IMR-90 (cell line): ENCODE measurements at regions not wholly inside any gene's neighbourhood (a gene's known extent, or its start where the extent isn't known, plus 50 kb on each side); places are given as distances from the start of the nearest gene placed in this dataset.

Source experiments
- ATAC-seq: fragments of 200-7000 bp; cut with Tn5 transposase; 2 replicates; pipeline ENCODE4 v1.9.1; 2020; ENCODE audit warnings: low read depth, mild to moderate bottlenecking, moderate library complexity
- BruUV-seq: library from RNA; stranded (reverse); fragments of 400-500 nt; replicated peaks from 2 replicates; lab custom pipeline; 2021; lab: Mats Ljungman, UMichigan
- CTCF ChIA-PET: fragments of 300-600 bp; formaldehyde crosslinking; extraction: SDS; loops from one replicate; lab custom pipeline; 2021; ENCODE audit warnings: antibody characterized with exemption; lab: Yijun Ruan, JAX
- POLR2A ChIA-PET: fragments of 300-600 bp; sonication (Branson Sonifier 250); formaldehyde crosslinking; loops from one replicate; lab custom pipeline; 2022; ENCODE audit warnings: antibody characterized with exemption; ENCODE audit not compliant: unreplicated experiment; lab: Charles Lee
- DNase-seq: peaks from one replicate; pipeline ENCODE4 v3.0.0; 2013
- H2AFZ ChIP-seq: replicated peaks from 2 replicates; pipeline ENCODE3; 2013; ENCODE audit warnings: low read length, mild to moderate bottlenecking; ENCODE audit not compliant: poor library complexity
- H2AK5ac ChIP-seq: 2 replicates; pipeline ENCODE4 v1.6.1; 2013; ENCODE audit warnings: low read depth, low read length, inconsistent platforms
- H2AK9ac ChIP-seq: replicated peaks from 2 replicates; pipeline ENCODE3; 2013; ENCODE audit warnings: mild to moderate bottlenecking, low read depth, low read length, moderate library complexity; ENCODE audit not compliant: poor library complexity
- H2BK120ac ChIP-seq: 2 replicates; pipeline ENCODE4 v1.6.1; 2013; ENCODE audit warnings: low read depth, low read length, inconsistent platforms
- H2BK15ac ChIP-seq: 3 replicates; pipeline ENCODE4 v1.6.1; 2013; ENCODE audit warnings: low read depth, low read length, inconsistent platforms
- H2BK20ac ChIP-seq: 2 replicates; pipeline ENCODE4 v1.6.1; 2013; ENCODE audit warnings: low read depth, mild to moderate bottlenecking, inconsistent platforms, low read length, moderate library complexity
- H2BK5ac ChIP-seq: 2 replicates; pipeline ENCODE4 v1.6.1; 2013; ENCODE audit warnings: mild to moderate bottlenecking, low read depth, low read length, inconsistent platforms; ENCODE audit not compliant: poor library complexity, severe bottlenecking
- H3K14ac ChIP-seq: replicated peaks from 2 replicates; pipeline ENCODE4 v1.6.1; 2013; ENCODE audit warnings: low read depth, low read length, inconsistent platforms
- H3K18ac ChIP-seq: 2 replicates; pipeline ENCODE4 v1.6.1; 2013; ENCODE audit warnings: low read depth, low read length, control low read depth
- H3K23ac ChIP-seq: 2 replicates; pipeline ENCODE4 v1.6.1; 2013; ENCODE audit warnings: low read depth, low read length, inconsistent platforms
- H3K27ac ChIP-seq: 2 replicates; pipeline ENCODE4 v1.5.1; 2013; ENCODE audit warnings: mild to moderate bottlenecking, control low read depth, low read length; ENCODE audit not compliant: insufficient read depth
- H3K27me3 ChIP-seq: 2 replicates; pipeline ENCODE4 v1.6.1; 2013; ENCODE audit warnings: low read length; ENCODE audit not compliant: control insufficient read depth, insufficient read depth
- H3K36me3 ChIP-seq: 2 replicates; pipeline ENCODE4 v1.6.1; 2013; ENCODE audit warnings: low read length, mixed read lengths; ENCODE audit not compliant: control insufficient read depth, insufficient read depth
- H3K4ac ChIP-seq: 2 replicates; pipeline ENCODE4 v1.6.1; 2013; ENCODE audit warnings: low read depth, low read length, inconsistent platforms
- H3K4me1 ChIP-seq: 2 replicates; pipeline ENCODE4 v1.6.1; 2013; ENCODE audit warnings: low read length, mixed read lengths; ENCODE audit not compliant: control insufficient read depth, insufficient read depth
- H3K4me2 ChIP-seq: 2 replicates; pipeline ENCODE4 v1.6.1; 2013; ENCODE audit warnings: low read depth, mild to moderate bottlenecking, control low read depth, low read length, moderate library complexity
- H3K4me3 ChIP-seq: 2 replicates; pipeline ENCODE4 v1.5.1; 2013; ENCODE audit warnings: low read depth, mild to moderate bottlenecking, control low read depth, low read length, moderate library complexity; ENCODE audit not compliant: insufficient read depth
- H3K56ac ChIP-seq: 2 replicates; pipeline ENCODE4 v1.6.1; 2013; ENCODE audit warnings: low read length, inconsistent platforms; ENCODE audit not compliant: insufficient read depth; ENCODE audit errors: extremely low read depth
- H3K79me1 ChIP-seq, 2 experiments: 2 replicates each; pipeline ENCODE4 v1.6.1; 2013; ENCODE audit warnings: low read length in 2 of 2, inconsistent platforms in 1 of 2, low read depth in 1 of 2
- H3K9ac ChIP-seq: 2 replicates; pipeline ENCODE4 v1.6.1; 2013; ENCODE audit warnings: low read depth, low read length, control low read depth
- H3K9me1 ChIP-seq: 2 replicates; pipeline ENCODE4 v1.6.1; 2013; ENCODE audit warnings: low read length, inconsistent platforms; ENCODE audit not compliant: insufficient read depth
- H3K9me3 ChIP-seq: 2 replicates; pipeline ENCODE4 v1.6.1; 2013; ENCODE audit warnings: low read length; ENCODE audit not compliant: control insufficient read depth, insufficient read depth
- H4K20me1 ChIP-seq: 2 replicates; pipeline ENCODE4 v1.6.1; 2013; ENCODE audit warnings: low read length, inconsistent platforms; ENCODE audit not compliant: insufficient read depth
- H4K5ac ChIP-seq: 2 replicates; pipeline ENCODE4 v1.6.1; 2013; ENCODE audit warnings: mild to moderate bottlenecking, low read depth, low read length, control low read depth
- H4K8ac ChIP-seq, 2 experiments: 2 replicates each; pipeline ENCODE4 v1.6.1; 2013; ENCODE audit warnings: low read depth in 2 of 2, low read length in 2 of 2, control low read depth in 1 of 2, inconsistent platforms in 1 of 2
- H4K91ac ChIP-seq: 2 replicates; pipeline ENCODE4 v1.6.1; 2013; ENCODE audit warnings: low read depth, low read length, inconsistent platforms; ENCODE audit not compliant: insufficient read depth
- BHLHE40 ChIP-seq: fragments of 150-350 bp; IDR thresholded peaks from 2 replicates; pipeline ENCODE4 v1.6.1; 2016; ENCODE audit warnings: mild to moderate bottlenecking, low read depth, low read length
- FOS ChIP-seq: fragments of 150-350 bp; IDR thresholded peaks from 2 replicates; pipeline ENCODE4 v1.6.1; 2016; ENCODE audit warnings: low read depth, low read length
- WGBS, 2 experiments: methylation state at CpG; one replicate each; pipeline versions ENCODE4 v1.1.5 to v1.1.7; 2013; ENCODE audit warnings: missing lambda C conversion rate in 2 of 2; ENCODE audit not compliant: insufficient read length in 1 of 2; ENCODE audit errors: extremely low coverage in 2 of 2; 5-methylcytosine and 5-hydroxymethylcytosine counted together
- dilution Hi-C: fragments of 300-500 bp; cut with HindIII; formaldehyde crosslinking; loops from one replicate; pipeline ENCODE4 v1.14.3; 2018; ENCODE audit warnings: low sequenced_read_pairs; ENCODE audit not compliant: unreplicated experiment
- in situ Hi-C: fragments of 300-500 bp; cut with MboI; formaldehyde crosslinking; loops from 3 replicates; pipeline ENCODE4 v1.14.3; 2019; ENCODE audit warnings: low sequenced_read_pairs, inconsistent platforms, mixed read lengths
- intact Hi-C: fragments of 100-400 bp; cut with micrococcal nuclease; formaldehyde crosslinking; loops from 2 replicates; pipeline ENCODE4 v1.10.0; 2022

DNA sequence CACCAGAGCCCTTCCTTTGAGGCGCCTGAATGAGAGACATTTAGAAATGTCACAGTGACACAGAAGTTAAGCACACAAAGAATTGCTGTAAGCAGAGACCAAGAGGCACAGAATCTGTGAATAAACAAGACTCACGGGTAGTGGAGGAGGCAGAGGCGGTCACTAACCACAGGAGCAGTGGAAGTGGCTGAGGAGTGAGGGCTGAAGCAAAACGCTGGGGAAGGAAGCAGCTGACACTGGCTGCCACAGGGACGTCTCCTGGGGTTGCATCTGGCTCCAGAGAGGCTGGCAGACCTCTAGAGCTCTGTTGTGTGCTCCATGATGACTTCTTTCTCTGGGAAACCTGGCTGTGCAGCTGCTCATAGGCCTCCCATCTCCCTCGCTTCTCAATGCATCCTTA, 65.0 kb upstream of the SLC2A12 start:
- intact Hi-C loops, result no loop called here

More for the DNA sequence above, 65.0 kb upstream of the SLC2A12 start:
- in situ Hi-C loops, result no loop called here
- Histone ChIP-seq H4K8ac (peak overlapping the region in 1 of 2 experiments; percentile 28; a peak in 1 of 4 replicates), H2BK120ac (no peak overlapping the region; the same call in 1 of the 2 replicates), H2AK5ac (no peak overlapping the region), H4K91ac (no peak overlapping the region), H2AK9ac (no peak overlapping the region), H3K4me1 (peaks cover 4% of the 10 kb centered on the region), H3K9me1 (no peaks in the 10 kb centered on the region; the same call in 1 of the 2 replicates), H2BK15ac (no peak overlapping the region), H3K18ac (peak overlapping the region; percentile 48), H3K4me2 (peak overlapping the region; percentile 63; the same call in 1 of the 2 replicates), H3K36me3 (no peaks in the 10 kb centered on the region), H2BK5ac (peak overlapping the region; percentile 48), H2BK20ac (no peak overlapping the region), H3K27ac (peak overlapping the region; percentile 42), H3K27me3 (no peaks in the 10 kb centered on the region), H3K56ac (no peak overlapping the region), H4K20me1 (no peaks in the 10 kb centered on the region), H3K4me3 (no peak overlapping the region), H4K5ac (peak overlapping the region; percentile 46; the same call in 1 of the 2 replicates), H3K79me1 (no peaks in the 10 kb centered on the region), H3K14ac (peak overlapping the region; percentile 42), H2AFZ (peak overlapping the region; percentile 82), H3K9me3 (no peaks in the 10 kb centered on the region), H3K23ac (no peak overlapping the region), H3K9ac (peak overlapping the region; percentile 26; the same call in 1 of the 2 replicates), H3K4ac (peak overlapping the region; percentile 27; the same call in 1 of the 2 replicates)
- DNase-seq (peak; percentile 59), ATAC-seq (peak; percentile 83)
- 20% methylated on average over 2 of the region's 6 CpGs; no CpG with 5 or more reads in 1 of the 2 experiments for WGBS, 2 experiments
- CTCF ChIA-PET, result interaction anchor here (0.6 to 0.7 kb wide), 2 partner anchors 626 to 987 kb away, joined by 3 to 4 read pairs; no protein-coding TSS in a partner anchor
- TF ChIP-seq BHLHE40 (peak; percentile 82), FOS (no peak)
- dilution Hi-C loops, result no loop called here
- POLR2A ChIA-PET, result no interaction called here
- no TSS peak for BruUV-seq
